Heart left ventricle (tissue), 16 donors: ENCODE measurements at regions not wholly inside any gene's neighbourhood (a gene's known extent, or its start where the extent isn't known, plus 50 kb on each side); places are given as distances from the start of the nearest gene placed in this dataset.

Experiments used
- ATAC-seq, 4 donors: fragments of 200-7000 bp; cut with Tn5 transposase; one replicate each; pipeline ENCODE4 v1.9.1; 2020 to 2022; ENCODE audit warnings: moderate library complexity in 4 of 4, mild to moderate bottlenecking in 3 of 4, moderate number of reproducible peaks in 1 of 4
- DNase-seq, 5 donors: peaks; one replicate each; pipeline ENCODE4 v3.0.0-alpha.2; 2020
- H3K27ac ChIP-seq, 12 donors: fragments of 200-600 bp; sonication (generic) in 4 of 12; one replicate each; pipeline versions ENCODE4 v1.5.0 to v1.8.0; 2016 to 2022; ENCODE audit warnings: mild to moderate bottlenecking in 2 of 12
- H3K27me3 ChIP-seq, 9 donors: fragments of 200-600 bp; sonication (generic) in 2 of 9; one replicate each; pipeline versions ENCODE4 v1.5.1 to v1.8.0; 2016 to 2022; ENCODE audit warnings: mild to moderate bottlenecking in 3 of 9
- H3K36me3 ChIP-seq, 9 donors: fragments of 200-600 bp; sonication (generic) in 2 of 9; one replicate each; pipeline versions ENCODE4 v1.5.0 to v1.8.0; 2018 to 2022; ENCODE audit warnings: mild to moderate bottlenecking in 2 of 9
- H3K4me1 ChIP-seq, 12 donors: fragments of 200-600 bp; sonication (generic) in 4 of 12; one replicate each; pipeline versions ENCODE4 v1.5.0 to v1.8.0; 2016 to 2022; ENCODE audit warnings: mild to moderate bottlenecking in 3 of 12
- H3K4me3 ChIP-seq, 12 donors: fragments of 200-600 bp; sonication (generic) in 4 of 12; one replicate each; pipeline versions ENCODE4 v1.5.0 to v1.8.0; 2017 to 2022; ENCODE audit warnings: mild to moderate bottlenecking in 9 of 12, moderate library complexity in 4 of 12
- H3K9me3 ChIP-seq, 12 donors: fragments of 200-600 bp; sonication (generic) in 4 of 12; one replicate each; pipeline versions ENCODE4 v1.5.0 to v1.8.0; 2016 to 2022; ENCODE audit warnings: mild to moderate bottlenecking in 1 of 12
- POLR2A ChIP-seq, 2 donors: fragments of 450-650 bp; IDR thresholded peaks; one replicate each; pipeline ENCODE4 v1.6.1; 2017; ENCODE audit warnings: antibody characterized with exemption in 2 of 2, mild to moderate bottlenecking in 2 of 2, moderate library complexity in 2 of 2
- WGBS, 4 donors: extraction: QIAGEN DNeasy Blood & Tissue Kit in 2 of 4; methylation state at CpG; one replicate each; pipeline versions ENCODE4 v1.1.5 to v1.1.7; 2013 to 2018; 5-methylcytosine and 5-hydroxymethylcytosine counted together
- intact Hi-C, 10 donors: fragments of 100-400 bp; cut with DNase I; formaldehyde crosslinking; loops; one replicate each; pipeline versions ENCODE4 v1.11.1 to v1.14.2; 2022
- TF ChIP-seq, protein P1 (sequence below), 12 donors: fragments of 200-600 bp; sonication (generic) in 4 of 12; IDR thresholded peaks; one replicate each; pipeline versions ENCODE4 v1.5.0 to v1.8.0; 2018 to 2022; ENCODE audit warnings: antibody characterized with exemption in 12 of 12, mild to moderate bottlenecking in 5 of 12
- donor health status: ischemic (EF 13 %, LVEDD 7.1; RV severe dilation, severe dysfunction).
- donor health status: healthy with polysubstance abuse.
- donor health status: DM: no; HTN: yes; CAD: no.
- donor health status: DM: no; HTN: no; CAD: no.
- donor health status: ischemic (EF 25% LVEDD 6.9; RV normal size, moderate dysfunction).
- donor health status: ischemic (EF 25% LVEDD 5.7; RV mildly dilated, moderate dysfunction).
- donor health status: healthy.
- donor health status: DM: yes; HTN: yes; CAD: no.
- donor health status: ischemic (EF 35%, LVEDD 5.7; RV mildly dilated, moderate dysfunction).
- donor health status: nonischemic (EF 11% LVEDD 7.7; RV severe dilation, severe dysfunction).
- donor health status: DM: yes; HTN: yes; CAD: no.
- donor health status: PGD.
- donor health status: ischemic (EF 29% LVEDD 5.4; RV normal size, mild dysfunction).
- donor health status: nonischemic (EF 23%, LVEDD 6.1; RV moderate dilation, normal function).

DNA sequence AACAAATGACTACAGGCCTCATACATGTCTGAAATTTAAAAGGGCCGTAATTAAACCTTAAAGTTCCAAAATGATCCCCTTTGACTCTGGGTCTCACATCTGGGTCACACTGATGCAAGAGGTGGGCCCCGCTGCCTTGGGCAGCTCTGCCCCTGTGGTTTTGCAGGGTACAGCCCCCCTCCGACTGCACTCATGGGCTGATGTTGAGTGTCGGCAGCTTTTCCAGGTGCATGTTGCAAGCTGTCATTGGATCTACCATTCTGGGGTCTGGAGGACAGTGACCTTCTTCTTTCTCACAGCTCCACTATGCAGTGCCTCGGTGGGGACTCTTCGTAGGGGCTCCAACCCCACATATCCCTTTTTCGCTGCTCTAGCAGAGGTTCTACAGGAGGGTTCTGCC lies 1537.9 kb downstream of the PCDH18 start:
- 91 to 93% (median 91%) methylated on average over 7 of the region's 7 CpGs for WGBS, 4 donors
- TF ChIP-seq POLR2A (IDR thresholded peaks at IDR 0.05): no peak
- TF ChIP-seq, protein P1, sequence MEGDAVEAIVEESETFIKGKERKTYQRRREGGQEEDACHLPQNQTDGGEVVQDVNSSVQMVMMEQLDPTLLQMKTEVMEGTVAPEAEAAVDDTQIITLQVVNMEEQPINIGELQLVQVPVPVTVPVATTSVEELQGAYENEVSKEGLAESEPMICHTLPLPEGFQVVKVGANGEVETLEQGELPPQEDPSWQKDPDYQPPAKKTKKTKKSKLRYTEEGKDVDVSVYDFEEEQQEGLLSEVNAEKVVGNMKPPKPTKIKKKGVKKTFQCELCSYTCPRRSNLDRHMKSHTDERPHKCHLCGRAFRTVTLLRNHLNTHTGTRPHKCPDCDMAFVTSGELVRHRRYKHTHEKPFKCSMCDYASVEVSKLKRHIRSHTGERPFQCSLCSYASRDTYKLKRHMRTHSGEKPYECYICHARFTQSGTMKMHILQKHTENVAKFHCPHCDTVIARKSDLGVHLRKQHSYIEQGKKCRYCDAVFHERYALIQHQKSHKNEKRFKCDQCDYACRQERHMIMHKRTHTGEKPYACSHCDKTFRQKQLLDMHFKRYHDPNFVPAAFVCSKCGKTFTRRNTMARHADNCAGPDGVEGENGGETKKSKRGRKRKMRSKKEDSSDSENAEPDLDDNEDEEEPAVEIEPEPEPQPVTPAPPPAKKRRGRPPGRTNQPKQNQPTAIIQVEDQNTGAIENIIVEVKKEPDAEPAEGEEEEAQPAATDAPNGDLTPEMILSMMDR (IDR thresholded peaks at IDR 0.05): no peak
- Histone ChIP-seq H3K4me3 (no peak overlapping the region), H3K4me1 (no peaks in the 10 kb centered on the region), H3K27ac (no peak overlapping the region), H3K36me3 (no peaks in the 10 kb centered on the region), H3K27me3 (no peaks in the 10 kb centered on the region), H3K9me3 (no peaks in the 10 kb centered on the region)
- intact Hi-C loops: no loop called here
- ATAC-seq: no peak
- no peak for DNase-seq

- no peak for DNase-seq
- no peak for ATAC-seq
- intact Hi-C loops: no loop called here
- H3K27ac ChIP-seq: no peak overlapping the region
- TF ChIP-seq, protein P1 (IDR thresholded peaks at IDR 0.05): no peak
- TF ChIP-seq POLR2A (IDR thresholded peaks at IDR 0.05): no peak
- no peak overlapping the region for H3K4me3 ChIP-seq
- peaks cover 0 to 4% (median 0%) of the 10 kb centered on the region in 12 donors for H3K9me3 ChIP-seq
- no peaks in the 10 kb centered on the region for H3K36me3 ChIP-seq
- H3K27me3 ChIP-seq: no peaks in the 10 kb centered on the region
- H3K4me1 ChIP-seq: no peaks in the 10 kb centered on the region
Measured at GRCh38 chr4:135976860-135977259, 1555.4 kb downstream of the PCDH18 start.

GRCh38 chr4:135966936-135967335 lies 1565.4 kb downstream of the PCDH18 start:
- H3K27me3 ChIP-seq: no peaks in the 10 kb centered on the region
- no peak overlapping the region for H3K27ac ChIP-seq
- H3K4me3 ChIP-seq: no peak overlapping the region
- no peaks in the 10 kb centered on the region for H3K36me3 ChIP-seq
- intact Hi-C loops: no loop called here
- WGBS, 4 donors: 84 to 91% (median 89%) methylated on average over 1 of the region's 1 CpG
- TF ChIP-seq, protein P1 (IDR thresholded peaks at IDR 0.05): no peak
- TF ChIP-seq POLR2A (IDR thresholded peaks at IDR 0.05): no peak
- H3K9me3 ChIP-seq: no peaks in the 10 kb centered on the region
- no peak for ATAC-seq
- H3K4me1 ChIP-seq: no peaks in the 10 kb centered on the region
- no peak for DNase-seq

DNA sequence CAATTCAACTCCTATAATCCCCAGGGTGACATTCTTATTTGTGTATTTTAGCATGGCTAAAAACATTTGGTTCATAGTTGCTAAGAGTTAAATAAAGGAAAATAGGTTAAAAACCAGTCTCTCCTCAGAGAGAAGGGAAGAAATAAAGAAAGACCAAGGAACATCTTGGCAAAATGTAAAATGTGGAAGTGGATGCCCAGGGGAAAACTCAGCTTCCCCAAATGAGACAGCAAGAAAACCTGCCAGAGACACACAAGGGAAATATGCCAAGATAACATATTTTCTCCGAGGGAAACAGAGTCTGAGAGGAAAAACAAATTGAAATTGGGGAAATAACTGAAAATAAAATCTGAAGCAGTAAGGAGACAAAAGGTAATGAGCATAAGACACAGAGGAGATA lies 1569.3 kb downstream of the PCDH18 start:
- H3K9me3 ChIP-seq: peaks cover 0 to 3% (median 0%) of the 10 kb centered on the region in 12 donors
- intact Hi-C loops: no loop called here
- ATAC-seq (no peak), DNase-seq (no peak)
- H3K27ac ChIP-seq: no peak overlapping the region
- no peaks in the 10 kb centered on the region for H3K27me3 ChIP-seq
- H3K4me1 ChIP-seq: no peaks in the 10 kb centered on the region
- WGBS, 4 donors: 23 to 31% (median 25%) methylated on average over 1 of the region's 1 CpG
- TF ChIP-seq POLR2A (IDR thresholded peaks at IDR 0.05): no peak
- TF ChIP-seq, protein P1 (IDR thresholded peaks at IDR 0.05): no peak
- H3K36me3 ChIP-seq: no peaks in the 10 kb centered on the region
- H3K4me3 ChIP-seq: no peak overlapping the region
